ENCODE measurements at regions not wholly inside any gene's neighbourhood (a gene's known extent, or its start where the extent isn't known, plus 50 kb on each side); places are given as distances from the start of the nearest gene placed in this dataset.
"Not testable (repeated sequence)": the region's sequence is repeated elsewhere in the genome, so short reads cannot be mapped to it uniquely, and the experiment has no call there.

DNA sequence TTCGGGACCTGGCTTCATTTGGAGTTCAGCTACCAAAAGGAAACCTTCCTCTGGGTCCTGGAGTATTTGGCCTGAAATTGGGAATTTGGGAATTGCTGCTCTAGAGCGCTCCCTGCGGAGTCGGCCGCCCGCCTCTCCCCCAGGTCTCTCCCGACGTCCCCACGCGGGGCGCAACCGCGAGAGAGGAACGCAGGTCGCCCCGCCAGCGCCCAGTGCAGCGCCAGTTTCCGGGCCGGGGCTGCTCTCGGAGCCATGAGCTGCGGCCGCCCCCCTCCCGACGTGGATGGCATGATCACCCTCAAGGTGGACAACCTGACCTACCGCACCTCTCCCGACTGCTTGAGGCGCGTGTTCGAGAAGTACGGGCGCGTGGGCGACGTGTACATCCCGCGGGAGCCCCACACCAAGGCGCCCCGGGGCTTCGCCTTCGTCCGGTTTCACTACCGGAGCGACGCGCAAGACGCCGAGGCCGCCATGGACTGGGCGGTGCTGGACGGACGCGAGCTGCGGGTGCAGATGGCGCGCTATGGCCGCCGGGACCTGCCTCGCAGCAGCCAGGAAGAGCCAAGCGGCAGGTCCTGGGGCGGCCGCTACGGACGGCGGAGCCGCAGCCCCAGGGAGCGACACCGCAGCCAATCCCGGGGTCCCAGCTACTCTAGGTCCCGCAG lies 529.2 kb downstream of the TNS3 start:
- TF ChIP-seq, protein P1, sequence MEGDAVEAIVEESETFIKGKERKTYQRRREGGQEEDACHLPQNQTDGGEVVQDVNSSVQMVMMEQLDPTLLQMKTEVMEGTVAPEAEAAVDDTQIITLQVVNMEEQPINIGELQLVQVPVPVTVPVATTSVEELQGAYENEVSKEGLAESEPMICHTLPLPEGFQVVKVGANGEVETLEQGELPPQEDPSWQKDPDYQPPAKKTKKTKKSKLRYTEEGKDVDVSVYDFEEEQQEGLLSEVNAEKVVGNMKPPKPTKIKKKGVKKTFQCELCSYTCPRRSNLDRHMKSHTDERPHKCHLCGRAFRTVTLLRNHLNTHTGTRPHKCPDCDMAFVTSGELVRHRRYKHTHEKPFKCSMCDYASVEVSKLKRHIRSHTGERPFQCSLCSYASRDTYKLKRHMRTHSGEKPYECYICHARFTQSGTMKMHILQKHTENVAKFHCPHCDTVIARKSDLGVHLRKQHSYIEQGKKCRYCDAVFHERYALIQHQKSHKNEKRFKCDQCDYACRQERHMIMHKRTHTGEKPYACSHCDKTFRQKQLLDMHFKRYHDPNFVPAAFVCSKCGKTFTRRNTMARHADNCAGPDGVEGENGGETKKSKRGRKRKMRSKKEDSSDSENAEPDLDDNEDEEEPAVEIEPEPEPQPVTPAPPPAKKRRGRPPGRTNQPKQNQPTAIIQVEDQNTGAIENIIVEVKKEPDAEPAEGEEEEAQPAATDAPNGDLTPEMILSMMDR (IDR thresholded peaks at IDR 0.05), result peak in 1 of 7 experiments; percentile 8
- not testable (repeated sequence) for TF ChIP-seq POLR2A (IDR thresholded peaks at IDR 0.05)
